SK-N-SH (cell line): ENCODE measurements at regions not wholly inside any gene's neighbourhood (a gene's known extent, or its start where the extent isn't known, plus 50 kb on each side); places are given as distances from the start of the nearest gene placed in this dataset.

Experiments used
- CTCF ChIA-PET: fragments of 300-600, 350-600 bp; formaldehyde crosslinking; extraction: SDS; loops from one replicate; lab custom pipeline; 2021; lab: Yijun Ruan, JAX
- POLR2A ChIA-PET: fragments of 350-600 bp; sonication (Branson Sonifier 250); formaldehyde crosslinking; extraction: SDS; loops from one replicate; lab custom pipeline; 2020; ENCODE audit warnings: antibody characterized with exemption, inconsistent platforms; lab: Yijun Ruan, JAX
- DNase-seq: peaks from one replicate; pipeline ENCODE4 v3.0.0; 2012
- H2AFZ ChIP-seq: fragments of 200-600 bp; sonication (generic); 2 replicates; pipeline ENCODE4 v1.8.1; 2016; ENCODE audit warnings: antibody characterized with exemption, mild to moderate bottlenecking, low read depth
- H3F3A ChIP-seq: fragments of 200-600 bp; sonication (generic); replicated peaks from 2 replicates; pipeline ENCODE3; 2016; ENCODE audit warnings: antibody characterized with exemption, mild to moderate bottlenecking; ENCODE audit not compliant: insufficient read depth
- H3K27ac ChIP-seq, 2 experiments: fragments of 200-500 bp in 1 of 2; fragments of 200-600 bp in 1 of 2; sonication (Bioruptor generic) in 1 of 2; sonication (generic), shearing (Covaris generic) in 1 of 2; 2 replicates each; pipeline versions ENCODE4 v1.5.1 to v1.6.1; 2014 to 2016; ENCODE audit warnings: low read depth in 2 of 2, inconsistent platforms in 1 of 2, low read length in 1 of 2, mild to moderate bottlenecking in 1 of 2, mixed read lengths in 1 of 2
- H3K27me3 ChIP-seq: fragments of 200-600 bp; sonication (generic), shearing (Covaris generic); 2 replicates; pipeline ENCODE4 v1.6.1; 2016; ENCODE audit warnings: mixed run types; ENCODE audit not compliant: insufficient read depth
- H3K36me3 ChIP-seq, 2 experiments: fragments of 200-500 bp in 1 of 2; fragments of 200-600 bp in 1 of 2; sonication (Bioruptor generic) in 1 of 2; sonication (generic) in 1 of 2; replicated peaks in 1 of 2; 2 replicates each; pipeline versions ENCODE3 to v1.5.1; 2014 to 2016; ENCODE audit warnings: low read length in 1 of 2, mild to moderate bottlenecking in 1 of 2; ENCODE audit not compliant: insufficient read depth in 2 of 2, control insufficient read depth in 1 of 2
- H3K4me1 ChIP-seq, 2 experiments: fragments of 200-500 bp in 1 of 2; fragments of 200-600 bp in 1 of 2; sonication (Bioruptor generic) in 1 of 2; sonication (generic), shearing (Covaris generic) in 1 of 2; 2 replicates each; pipeline versions ENCODE4 v1.5.1 to v1.6.1; 2014 to 2016; ENCODE audit warnings: low read depth in 1 of 2, low read length in 1 of 2, mixed run types in 1 of 2; ENCODE audit not compliant: insufficient read depth in 2 of 2, control insufficient read depth in 1 of 2
- H3K4me2 ChIP-seq: fragments of 200-600 bp; sonication (generic), shearing (Covaris generic); 2 replicates; pipeline ENCODE4 v1.6.1; 2017; ENCODE audit warnings: mixed run types
- H3K4me3 ChIP-seq, 2 experiments: fragments of 200-500 bp in 1 of 2; fragments of 200-600 bp in 1 of 2; sonication (Bioruptor generic) in 1 of 2; sonication (generic), shearing (Covaris generic) in 1 of 2; 2 replicates each; pipeline versions ENCODE4 v1.5.1 to v1.8.1; 2014 to 2016; ENCODE audit warnings: low read depth in 2 of 2, inconsistent platforms in 1 of 2, low read length in 1 of 2, mild to moderate bottlenecking in 1 of 2, mixed read lengths in 1 of 2, moderate library complexity in 1 of 2
- H3K79me2 ChIP-seq: fragments of 200-600 bp; sonication (generic); 2 replicates; pipeline ENCODE4 v1.8.1; 2017; ENCODE audit warnings: mild to moderate bottlenecking; ENCODE audit not compliant: insufficient read depth
- H3K9ac ChIP-seq: fragments of 200-600 bp; sonication (generic); 2 replicates; pipeline ENCODE4 v1.6.1; 2017; ENCODE audit warnings: mixed run types
- H3K9me2 ChIP-seq: fragments of 200-600 bp; sonication (generic); 2 replicates; pipeline ENCODE4 v1.6.1; 2017; ENCODE audit warnings: mixed run types
- H3K9me3 ChIP-seq: fragments of 200-600 bp; sonication (generic); 2 replicates; pipeline ENCODE4 v1.6.1; 2017; ENCODE audit warnings: mixed run types, mild to moderate bottlenecking, moderate library complexity
- H4K20me1 ChIP-seq: fragments of 200-600 bp; sonication (generic); 2 replicates; pipeline ENCODE4 v1.6.1; 2017; ENCODE audit warnings: mild to moderate bottlenecking, mixed run types; ENCODE audit not compliant: insufficient read depth
- ELF1 ChIP-seq: IDR thresholded peaks from 2 replicates; pipeline ENCODE4 v1.4.0; 2012
- FOSL2 ChIP-seq: IDR thresholded peaks from 2 replicates; pipeline ENCODE4 v1.4.0; 2012; ENCODE audit warnings: low read depth, mild to moderate bottlenecking, moderate library complexity, borderline replicate concordance
- FOXM1 ChIP-seq: IDR thresholded peaks from 2 replicates; pipeline ENCODE4 v1.4.0; 2012; ENCODE audit warnings: low read depth, mild to moderate bottlenecking
- GATA2 ChIP-seq: sonication (generic); formaldehyde crosslinking; IDR thresholded peaks from 2 replicates; pipeline ENCODE4 v1.5.0; 2020; ENCODE audit warnings: mild to moderate bottlenecking, missing genetic modification reagents
- NFIC ChIP-seq: IDR thresholded peaks from 2 replicates; pipeline ENCODE4 v1.4.0; 2012; ENCODE audit warnings: borderline replicate concordance
- NRF1 ChIP-seq: IDR thresholded peaks from 2 replicates; pipeline ENCODE4 v1.6.1; 2012; ENCODE audit warnings: low read depth, mild to moderate bottlenecking, low read length
- RFX5 ChIP-seq: IDR thresholded peaks from 2 replicates; pipeline ENCODE4 v1.6.1; 2012; ENCODE audit warnings: mild to moderate bottlenecking, improper control_type of control experiment, low read length
- SIN3A ChIP-seq: IDR thresholded peaks from 2 replicates; pipeline ENCODE4 v1.6.1; 2012; ENCODE audit warnings: low read depth, mild to moderate bottlenecking, low read length, moderate library complexity, borderline replicate concordance
- YY1 ChIP-seq: IDR thresholded peaks from 2 replicates; pipeline ENCODE4 v1.4.0; 2012; ENCODE audit warnings: low read depth, mild to moderate bottlenecking
- WGBS: methylation state at CpG from one replicate; pipeline ENCODE4 v1.1.6; 2017; ENCODE audit warnings: low lambda C conversion rate; 5-methylcytosine and 5-hydroxymethylcytosine counted together
- TF ChIP-seq, protein P1 (sequence below): IDR thresholded peaks from 2 replicates; pipeline ENCODE4 v1.4.0; 2012; ENCODE audit warnings: low read depth
- TF ChIP-seq, protein P2 (sequence below): IDR thresholded peaks from 2 replicates; pipeline ENCODE4 v1.4.0; 2012; ENCODE audit warnings: low read depth, borderline replicate concordance
- TF ChIP-seq, protein P3 (sequence below): IDR thresholded peaks from 2 replicates; pipeline ENCODE4; 2012

DNA sequence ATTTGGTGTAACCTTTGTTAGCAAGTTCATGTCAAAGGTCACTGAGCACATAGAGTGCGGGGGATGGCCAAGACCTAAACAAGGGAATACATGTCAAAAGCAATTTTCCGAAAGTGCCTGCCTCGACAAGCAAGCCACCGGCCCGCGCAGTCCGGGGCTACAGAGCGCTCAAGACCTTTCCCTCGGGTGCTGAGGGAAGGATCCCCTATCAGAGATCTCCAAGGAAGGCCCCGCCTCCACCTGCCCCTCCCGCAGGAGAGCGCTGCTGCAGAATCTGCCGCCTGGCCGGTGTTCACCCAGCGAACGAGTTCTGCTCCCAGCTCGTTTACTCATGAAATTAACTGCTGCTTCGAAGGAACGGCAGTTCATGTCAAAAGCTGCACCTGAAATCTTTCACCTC is 252.7 kb downstream of the BMP7 start:
- H3K79me2 ChIP-seq: no peaks in the 10 kb centered on the region
- no peak overlapping the region for H3K27ac ChIP-seq
- no peaks in the 10 kb centered on the region for H3K36me3 ChIP-seq
- H4K20me1 ChIP-seq: no peaks in the 10 kb centered on the region
- H3K4me2 ChIP-seq: no peak overlapping the region
- no peaks in the 10 kb centered on the region for H3F3A ChIP-seq
- no peak overlapping the region for H3K9ac ChIP-seq
- H2AFZ ChIP-seq: no peak overlapping the region
- H3K9me3 ChIP-seq: no peaks in the 10 kb centered on the region
- no peaks in the 10 kb centered on the region for H3K4me1 ChIP-seq
- ChIA-PET POLR2A (no interaction called here), CTCF (interaction anchor here (1.0 kb wide), 1 partner anchor 14 kb away, joined by 3 read pairs; no protein-coding TSS in a partner anchor)
- no peak overlapping the region for H3K4me3 ChIP-seq
- H3K27me3 ChIP-seq: peaks cover 47% of the 10 kb centered on the region; the same call in 1 of the 2 replicates
- TF ChIP-seq SIN3A (no peak), NFIC (no peak)
- no peak for DNase-seq
- H3K9me2 ChIP-seq: no peaks in the 10 kb centered on the region
- WGBS: 9% methylated on average over 19 of the region's 19 CpGs

DNA sequence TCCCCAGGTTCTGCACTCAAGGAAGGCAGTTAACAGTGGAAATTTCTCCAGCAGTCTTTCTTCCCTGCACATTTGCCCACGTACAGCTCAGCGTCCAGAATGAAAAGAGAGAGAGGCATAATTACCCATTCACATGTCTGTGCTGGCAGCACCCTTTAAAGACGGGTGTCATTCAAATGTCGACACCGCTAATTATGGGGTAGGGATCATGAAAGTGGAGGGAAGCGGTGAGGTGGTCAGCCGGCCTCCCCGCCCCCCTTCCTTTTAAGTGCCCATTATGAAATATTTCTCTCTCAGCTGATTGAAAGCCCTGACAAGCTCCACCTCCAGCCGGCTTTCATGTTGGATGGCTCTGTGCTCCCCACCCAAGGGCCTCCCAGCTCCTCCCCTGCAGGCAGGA is 246.1 kb downstream of the BMP7 start:
- H3K36me3 ChIP-seq: no peaks in the 10 kb centered on the region
- CTCF ChIA-PET: interaction anchor here (1.7 kb wide), 1 partner anchor 470 kb away, joined by 5 read pairs; no protein-coding TSS in a partner anchor
- POLR2A ChIA-PET: no interaction called here

DNA sequence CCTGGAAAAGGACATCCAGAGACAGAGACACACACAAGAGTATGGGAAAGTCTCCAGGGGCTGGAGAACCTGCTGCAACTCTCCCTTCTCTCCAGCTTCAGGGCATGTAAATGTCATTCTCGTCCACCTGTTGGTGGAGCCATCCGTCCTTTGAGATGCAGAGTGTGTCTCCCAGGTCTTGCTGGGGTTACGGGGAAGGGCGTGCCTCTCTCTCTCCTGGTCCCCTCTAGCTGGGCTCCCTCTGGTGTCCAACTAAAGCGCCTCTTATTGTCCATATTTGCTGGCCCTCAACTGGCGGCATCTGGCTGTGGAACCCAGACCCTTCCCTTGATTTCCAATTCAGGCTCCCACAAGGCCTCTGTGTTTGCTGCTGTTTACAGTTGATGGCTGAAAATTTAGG is 244.1 kb downstream of the BMP7 start:
- 21% methylated on average over 2 of the region's 6 CpGs for WGBS
- TF ChIP-seq, protein P1, sequence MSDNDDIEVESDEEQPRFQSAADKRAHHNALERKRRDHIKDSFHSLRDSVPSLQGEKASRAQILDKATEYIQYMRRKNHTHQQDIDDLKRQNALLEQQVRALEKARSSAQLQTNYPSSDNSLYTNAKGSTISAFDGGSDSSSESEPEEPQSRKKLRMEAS: no peak
- TF ChIP-seq RFX5 (no peak), FOSL2 (no peak)
- H3F3A ChIP-seq: no peaks in the 10 kb centered on the region
- H3K27me3 ChIP-seq: peaks cover 27% of the 10 kb centered on the region
- no peak for DNase-seq
- H4K20me1 ChIP-seq: no peaks in the 10 kb centered on the region
- no peaks in the 10 kb centered on the region for H3K4me1 ChIP-seq
- H3K9me2 ChIP-seq: no peaks in the 10 kb centered on the region
- H3K36me3 ChIP-seq: no peaks in the 10 kb centered on the region
- no peak overlapping the region for H2AFZ ChIP-seq
- no peaks in the 10 kb centered on the region for H3K9me3 ChIP-seq
- no peak overlapping the region for H3K4me3 ChIP-seq
- ChIA-PET POLR2A (no interaction called here), CTCF (no interaction called here)
- H3K9ac ChIP-seq: no peak overlapping the region
- H3K4me2 ChIP-seq: no peak overlapping the region
- no peaks in the 10 kb centered on the region for H3K79me2 ChIP-seq
- no peak overlapping the region for H3K27ac ChIP-seq

More for the DNA sequence above, 246.1 kb downstream of the BMP7 start:
- H2AFZ ChIP-seq: no peak overlapping the region
- H3K4me2 ChIP-seq: no peak overlapping the region
- no peak overlapping the region for H3K27ac ChIP-seq
- no peak for DNase-seq
- H3K9me3 ChIP-seq: no peaks in the 10 kb centered on the region
- H3K4me3 ChIP-seq: no peak overlapping the region
- no peaks in the 10 kb centered on the region for H3F3A ChIP-seq
- H3K4me1 ChIP-seq: no peaks in the 10 kb centered on the region
- no peaks in the 10 kb centered on the region for H3K79me2 ChIP-seq
- H4K20me1 ChIP-seq: no peaks in the 10 kb centered on the region
- TF ChIP-seq ELF1 (no peak), FOXM1 (no peak), GATA2 (no peak), YY1 (no peak), NRF1 (no peak)
- TF ChIP-seq, protein P2, sequence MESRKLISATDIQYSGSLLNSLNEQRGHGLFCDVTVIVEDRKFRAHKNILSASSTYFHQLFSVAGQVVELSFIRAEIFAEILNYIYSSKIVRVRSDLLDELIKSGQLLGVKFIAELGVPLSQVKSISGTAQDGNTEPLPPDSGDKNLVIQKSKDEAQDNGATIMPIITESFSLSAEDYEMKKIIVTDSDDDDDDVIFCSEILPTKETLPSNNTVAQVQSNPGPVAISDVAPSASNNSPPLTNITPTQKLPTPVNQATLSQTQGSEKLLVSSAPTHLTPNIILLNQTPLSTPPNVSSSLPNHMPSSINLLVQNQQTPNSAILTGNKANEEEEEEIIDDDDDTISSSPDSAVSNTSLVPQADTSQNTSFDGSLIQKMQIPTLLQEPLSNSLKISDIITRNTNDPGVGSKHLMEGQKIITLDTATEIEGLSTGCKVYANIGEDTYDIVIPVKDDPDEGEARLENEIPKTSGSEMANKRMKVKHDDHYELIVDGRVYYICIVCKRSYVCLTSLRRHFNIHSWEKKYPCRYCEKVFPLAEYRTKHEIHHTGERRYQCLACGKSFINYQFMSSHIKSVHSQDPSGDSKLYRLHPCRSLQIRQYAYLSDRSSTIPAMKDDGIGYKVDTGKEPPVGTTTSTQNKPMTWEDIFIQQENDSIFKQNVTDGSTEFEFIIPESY: no peak
- TF ChIP-seq, protein P3, sequence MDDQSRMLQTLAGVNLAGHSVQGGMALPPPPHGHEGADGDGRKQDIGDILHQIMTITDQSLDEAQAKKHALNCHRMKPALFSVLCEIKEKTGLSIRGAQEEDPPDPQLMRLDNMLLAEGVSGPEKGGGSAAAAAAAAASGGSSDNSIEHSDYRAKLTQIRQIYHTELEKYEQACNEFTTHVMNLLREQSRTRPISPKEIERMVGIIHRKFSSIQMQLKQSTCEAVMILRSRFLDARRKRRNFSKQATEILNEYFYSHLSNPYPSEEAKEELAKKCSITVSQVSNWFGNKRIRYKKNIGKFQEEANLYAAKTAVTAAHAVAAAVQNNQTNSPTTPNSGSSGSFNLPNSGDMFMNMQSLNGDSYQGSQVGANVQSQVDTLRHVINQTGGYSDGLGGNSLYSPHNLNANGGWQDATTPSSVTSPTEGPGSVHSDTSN: no peak
- H3K9me2 ChIP-seq: no peaks in the 10 kb centered on the region
- 17% methylated on average over 9 of the region's 9 CpGs for WGBS
- H3K9ac ChIP-seq: no peak overlapping the region
- H3K27me3 ChIP-seq: peaks cover 27% of the 10 kb centered on the region
